OCI-LY1 (cell line): ENCODE measurements at regions not wholly inside any gene's neighbourhood (a gene's known extent, or its start where the extent isn't known, plus 50 kb on each side); places are given as distances from the start of the nearest gene placed in this dataset.

ENCODE experiments used
- H2AFZ ChIP-seq: fragments of 200-600 bp; sonication (generic), shearing (Covaris generic); 2 replicates; pipeline ENCODE4 v1.6.0; 2014; ENCODE audit warnings: antibody characterized with exemption, mild to moderate bottlenecking, low read length
- H3F3A ChIP-seq: fragments of 200-600 bp; sonication (generic), shearing (Covaris generic); 2 replicates; pipeline ENCODE4 v1.6.0; 2014; ENCODE audit warnings: mild to moderate bottlenecking, antibody characterized with exemption, low read length, moderate library complexity; ENCODE audit not compliant: insufficient read depth
- H3K27ac ChIP-seq: fragments of 200-600 bp; sonication (generic); 2 replicates; pipeline ENCODE4 v1.5.1; 2014; ENCODE audit warnings: low read length, mixed run types, mild to moderate bottlenecking, low read depth; ENCODE audit not compliant: poor library complexity, severe bottlenecking
- H3K27me3 ChIP-seq: fragments of 200-600 bp; sonication (generic); 2 replicates; pipeline ENCODE4 v1.6.0; 2014; ENCODE audit warnings: antibody characterized with exemption, mild to moderate bottlenecking, low read length, moderate library complexity; ENCODE audit not compliant: insufficient read depth
- H3K36me3 ChIP-seq: fragments of 200-600 bp; sonication (generic); 2 replicates; pipeline ENCODE4 v1.6.1; 2014; ENCODE audit warnings: mild to moderate bottlenecking, antibody characterized with exemption, low read length, moderate library complexity, mixed read lengths; ENCODE audit not compliant: insufficient read depth
- H3K4me1 ChIP-seq: fragments of 200-600 bp; sonication (generic); 2 replicates; pipeline ENCODE4 v1.5.1; 2014; ENCODE audit warnings: mild to moderate bottlenecking, low read length, moderate library complexity; ENCODE audit not compliant: insufficient read depth, severe bottlenecking
- H3K4me2 ChIP-seq: fragments of 200-600 bp; sonication (generic), shearing (Covaris generic); 2 replicates; pipeline ENCODE4 v1.6.1; 2014; ENCODE audit warnings: low read length
- H3K4me3 ChIP-seq: fragments of 200-600 bp; sonication (generic); 2 replicates; pipeline ENCODE4 v1.5.1; 2014; ENCODE audit warnings: low read length, low read depth, mild to moderate bottlenecking, mixed read lengths; ENCODE audit not compliant: poor library complexity, severe bottlenecking
- H3K79me2 ChIP-seq: fragments of 200-600 bp; shearing (Covaris generic); 2 replicates; pipeline ENCODE4 v1.6.1; 2016; ENCODE audit warnings: mixed run types, low read length, mixed read lengths; ENCODE audit not compliant: insufficient read depth
- H3K9ac ChIP-seq: fragments of 200-600 bp; sonication (generic), shearing (Covaris generic); 2 replicates; pipeline ENCODE4 v1.6.1; 2014; ENCODE audit warnings: mild to moderate bottlenecking, low read length, mixed read lengths
- H3K9me2 ChIP-seq: fragments of 200-600 bp; sonication (generic), shearing (Covaris generic); 2 replicates; pipeline ENCODE4 v1.6.1; 2014; ENCODE audit warnings: low read depth, mild to moderate bottlenecking, low read length, mixed read lengths
- H3K9me3 ChIP-seq: fragments of 200-600 bp; shearing (Covaris generic); 2 replicates; pipeline ENCODE4 v1.6.1; 2014; ENCODE audit warnings: low read length, mixed read lengths
- H4K20me1 ChIP-seq: fragments of 200-600 bp; sonication (generic), shearing (Covaris generic); 2 replicates; pipeline ENCODE4 v1.6.0; 2016; ENCODE audit warnings: mild to moderate bottlenecking, low read length; ENCODE audit not compliant: insufficient read depth
- CTCF ChIP-seq: fragments of 200-600 bp; sonication (generic), shearing (Covaris generic); IDR thresholded peaks from 2 replicates; pipeline ENCODE4 v1.5.1; 2017; ENCODE audit warnings: mild to moderate bottlenecking, antibody characterized with exemption, low read length, moderate library complexity, mixed read lengths
- EZH2 ChIP-seq: fragments of 200-600 bp; sonication (generic), shearing (Covaris generic); IDR thresholded peaks from 2 replicates; pipeline ENCODE4 v1.8.0; 2017; ENCODE audit warnings: borderline replicate concordance, mixed run types, mild to moderate bottlenecking, antibody characterized with exemption, low read length, moderate library complexity, mixed read lengths

GRCh38 chr2:195575016-195575415 lies 82.0 kb upstream of the SLC39A10 start:
- Histone ChIP-seq H3K4me3 (no peak overlapping the region), H3K9me2 (no peaks in the 10 kb centered on the region), H2AFZ (no peak overlapping the region), H3K79me2 (no peaks in the 10 kb centered on the region), H3K9me3 (no peaks in the 10 kb centered on the region), H3K27ac (no peak overlapping the region), H3K9ac (no peak overlapping the region), H3K4me1 (peaks cover 5% of the 10 kb centered on the region), H3K27me3 (no peaks in the 10 kb centered on the region), H3K36me3 (no peaks in the 10 kb centered on the region), H3K4me2 (no peak overlapping the region), H4K20me1 (no peaks in the 10 kb centered on the region), H3F3A (no peaks in the 10 kb centered on the region)
- TF ChIP-seq EZH2: no peak
- TF ChIP-seq CTCF: no peak

- Histone ChIP-seq H4K20me1 (no peaks in the 10 kb centered on the region), H3K4me1 (no peaks in the 10 kb centered on the region), H3K36me3 (no peaks in the 10 kb centered on the region), H3K27ac (no peak overlapping the region), H3K79me2 (no peaks in the 10 kb centered on the region), H3K9me3 (no peaks in the 10 kb centered on the region), H3K27me3 (no peaks in the 10 kb centered on the region), H3F3A (no peaks in the 10 kb centered on the region), H3K9ac (no peak overlapping the region), H3K9me2 (no peaks in the 10 kb centered on the region), H3K4me2 (no peak overlapping the region), H3K4me3 (no peak overlapping the region), H2AFZ (no peak overlapping the region)
- TF ChIP-seq EZH2 (no peak), CTCF (no peak)
Measured at GRCh38 chr2:195574312-195574711, 82.7 kb upstream of the SLC39A10 start.

GRCh38 chr2:195572895-195573683 lies 83.9 kb upstream of the SLC39A10 start:
- Histone ChIP-seq H2AFZ (no peak overlapping the region), H3K9me2 (no peaks in the 10 kb centered on the region), H3K4me1 (no peaks in the 10 kb centered on the region), H3K4me2 (no peak overlapping the region), H3K36me3 (no peaks in the 10 kb centered on the region), H3K27me3 (no peaks in the 10 kb centered on the region), H3K4me3 (no peak overlapping the region), H3K27ac (no peak overlapping the region), H4K20me1 (no peaks in the 10 kb centered on the region), H3F3A (no peaks in the 10 kb centered on the region), H3K79me2 (no peaks in the 10 kb centered on the region), H3K9me3 (no peaks in the 10 kb centered on the region), H3K9ac (no peak overlapping the region)
- TF ChIP-seq CTCF (no peak), EZH2 (no peak)
